ENCODE measurements at regions not wholly inside any gene's neighbourhood (a gene's known extent, or its start where the extent isn't known, plus 50 kb on each side); places are given as distances from the start of the nearest gene placed in this dataset.

DNA sequence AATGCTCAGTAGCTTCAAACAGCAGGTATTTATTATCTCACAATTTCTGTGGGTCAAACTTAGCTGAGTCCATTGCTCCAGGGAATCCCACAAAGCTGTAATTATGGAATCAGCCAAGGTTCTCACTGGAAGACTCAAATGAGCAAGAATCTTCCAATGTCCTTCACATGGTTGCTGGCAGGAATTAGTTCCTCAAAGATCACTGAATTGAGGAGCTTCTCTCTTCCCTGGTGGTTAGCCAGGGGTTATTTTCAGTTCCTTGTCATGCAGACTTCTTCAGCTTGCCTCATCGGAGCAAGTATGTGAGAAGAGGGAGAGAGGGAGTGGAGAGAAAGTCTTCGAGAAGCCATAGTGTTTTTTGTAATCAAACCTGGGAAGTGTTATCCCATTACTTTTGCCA is 2331.9 kb downstream of the MAT2B start:
- POLR2A ChIA-PET, result no interaction called here
- CTCF ChIA-PET, result no interaction called here
- H3K4me3 Mint-ChIP-seq, result no peak overlapping the region
- H3K9me3 Mint-ChIP-seq (ENCODE audit: insufficient read depth), result peaks cover 4% of the 10 kb centered on the region
- no peaks in the 10 kb centered on the region for H3K4me1 Mint-ChIP-seq (ENCODE audit: low read depth)
- no peak for ATAC-seq
- H3K36me3 Mint-ChIP-seq (ENCODE audit: low read depth), result no peaks in the 10 kb centered on the region
- no peak for DNase-seq
- no peak overlapping the region for H3K27ac Mint-ChIP-seq
- H3K27me3 Mint-ChIP-seq (ENCODE audit: low read depth), result no peaks in the 10 kb centered on the region

GRCh38 chr5:165844571-165844970 is 2339.2 kb downstream of the MAT2B start:
- CTCF ChIA-PET, result no interaction called here
- no peak overlapping the region for H3K4me3 Mint-ChIP-seq
- POLR2A ChIA-PET, result no interaction called here
- H3K27ac Mint-ChIP-seq, result no peak overlapping the region
- DNase-seq, result no peak
- no peak for ATAC-seq
- no peaks in the 10 kb centered on the region for H3K36me3 Mint-ChIP-seq (ENCODE audit: low read depth)
- H3K27me3 Mint-ChIP-seq (ENCODE audit: low read depth), result no peaks in the 10 kb centered on the region
- peaks cover 9% of the 10 kb centered on the region for H3K9me3 Mint-ChIP-seq (ENCODE audit: insufficient read depth)
- no peaks in the 10 kb centered on the region for H3K4me1 Mint-ChIP-seq (ENCODE audit: low read depth)

- Mint-ChIP-seq H3K27ac (no peak overlapping the region), H3K36me3 (ENCODE audit: low read depth) (no peaks in the 10 kb centered on the region), H3K9me3 (ENCODE audit: insufficient read depth) (peaks cover 10% of the 10 kb centered on the region), H3K27me3 (ENCODE audit: low read depth) (no peaks in the 10 kb centered on the region), H3K4me3 (no peak overlapping the region), H3K4me1 (ENCODE audit: low read depth) (no peaks in the 10 kb centered on the region)
- DNase-seq (no peak), ATAC-seq (no peak)
- CTCF ChIA-PET, result no interaction called here
- POLR2A ChIA-PET, result no interaction called here
Measured at GRCh38 chr5:165858118-165858517, 2352.7 kb downstream of the MAT2B start.

DNA sequence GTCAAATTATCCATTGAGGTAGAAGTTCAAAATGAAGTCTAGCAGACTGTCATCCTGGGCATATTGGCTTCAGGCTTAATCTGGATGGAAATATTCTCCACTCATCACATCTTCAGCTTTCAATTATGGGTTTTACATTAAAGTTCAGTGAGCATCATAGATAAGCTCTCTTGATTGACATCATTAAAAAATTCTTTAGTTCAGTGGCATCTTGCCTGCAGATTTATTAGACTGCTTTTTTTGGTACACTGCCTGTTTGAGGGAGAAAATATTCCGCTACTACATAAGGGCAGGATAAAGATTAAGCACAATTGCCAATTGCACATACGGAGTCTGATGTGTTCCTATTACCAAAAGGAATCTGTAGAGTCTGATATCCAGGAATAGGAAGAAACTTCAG is 2353.8 kb downstream of the MAT2B start:
- Mint-ChIP-seq H3K9me3 (ENCODE audit: insufficient read depth) (peaks cover 13% of the 10 kb centered on the region), H3K27me3 (ENCODE audit: low read depth) (no peaks in the 10 kb centered on the region), H3K4me3 (no peak overlapping the region), H3K36me3 (ENCODE audit: low read depth) (no peaks in the 10 kb centered on the region), H3K27ac (no peak overlapping the region), H3K4me1 (ENCODE audit: low read depth) (no peaks in the 10 kb centered on the region)
- POLR2A ChIA-PET, result no interaction called here
- CTCF ChIA-PET, result no interaction called here
- no peak for ATAC-seq
- DNase-seq, result no peak

DNA sequence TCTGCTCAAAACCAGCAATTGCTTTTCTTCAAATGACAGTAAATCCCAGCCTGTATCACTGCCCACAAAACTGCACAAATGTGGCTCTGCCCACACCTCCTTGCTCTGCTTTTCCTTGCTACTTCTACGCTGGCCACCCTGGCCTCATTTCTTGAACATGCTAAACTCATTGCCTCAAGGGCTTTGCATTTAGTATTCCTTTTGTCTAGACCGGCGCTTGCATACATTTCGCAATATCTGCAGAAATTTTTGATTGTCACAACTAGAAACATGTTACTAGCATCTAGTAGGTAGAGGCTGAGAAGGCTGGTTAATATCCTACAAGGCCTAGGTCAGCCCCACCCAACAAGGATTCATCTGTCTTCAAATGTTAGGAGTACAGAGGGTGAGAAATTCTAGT is 2357.8 kb downstream of the MAT2B start:
- POLR2A ChIA-PET, result no interaction called here
- Mint-ChIP-seq H3K36me3 (ENCODE audit: low read depth) (no peaks in the 10 kb centered on the region), H3K4me3 (no peak overlapping the region), H3K9me3 (ENCODE audit: insufficient read depth) (peaks cover 9% of the 10 kb centered on the region), H3K27ac (no peak overlapping the region), H3K4me1 (ENCODE audit: low read depth) (no peaks in the 10 kb centered on the region), H3K27me3 (ENCODE audit: low read depth) (no peaks in the 10 kb centered on the region)
- no peak for DNase-seq
- CTCF ChIA-PET, result no interaction called here
- no peak for ATAC-seq

DNA sequence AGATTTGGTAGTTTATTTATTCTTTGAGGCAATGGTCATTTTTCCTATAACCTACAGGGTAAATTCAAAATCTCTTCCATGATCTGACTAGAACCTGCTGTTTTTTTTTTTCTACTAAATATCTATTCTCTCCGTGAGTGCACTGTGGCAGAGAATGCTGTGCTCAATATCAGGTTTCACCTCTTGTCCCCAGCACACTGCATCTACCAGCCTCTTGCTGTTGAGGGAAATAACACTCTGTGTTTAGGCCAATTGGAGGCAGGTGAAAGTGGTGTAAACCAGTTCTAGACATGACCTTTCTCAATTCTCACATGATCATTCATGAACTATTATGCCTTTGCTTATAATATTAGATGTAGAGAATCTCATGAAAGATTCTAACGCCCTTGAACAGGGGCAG is 2365.9 kb downstream of the MAT2B start:
- Mint-ChIP-seq H3K4me1 (ENCODE audit: low read depth) (no peaks in the 10 kb centered on the region), H3K36me3 (ENCODE audit: low read depth) (no peaks in the 10 kb centered on the region), H3K27me3 (ENCODE audit: low read depth) (no peaks in the 10 kb centered on the region), H3K27ac (no peak overlapping the region), H3K4me3 (no peak overlapping the region), H3K9me3 (ENCODE audit: insufficient read depth) (peaks cover 18% of the 10 kb centered on the region)
- CTCF ChIA-PET, result no interaction called here
- no peak for ATAC-seq
- no peak for DNase-seq
- POLR2A ChIA-PET, result no interaction called here

- no peaks in the 10 kb centered on the region for H3K4me1 Mint-ChIP-seq (ENCODE audit: low read depth)
- no peak for ATAC-seq
- peaks cover 26% of the 10 kb centered on the region for H3K9me3 Mint-ChIP-seq (ENCODE audit: insufficient read depth)
- H3K27me3 Mint-ChIP-seq (ENCODE audit: low read depth), result no peaks in the 10 kb centered on the region
- no peak overlapping the region for H3K27ac Mint-ChIP-seq
- no peak for DNase-seq
- H3K4me3 Mint-ChIP-seq, result no peak overlapping the region
- no peaks in the 10 kb centered on the region for H3K36me3 Mint-ChIP-seq (ENCODE audit: low read depth)
- ChIA-PET POLR2A (interaction anchor here (0.6 kb wide), 1 partner anchor 1868 kb away, joined by 3 read pairs; no protein-coding TSS in a partner anchor), CTCF (no interaction called here)
Measured at GRCh38 chr5:165874851-165875250, 2369.4 kb downstream of the MAT2B start.

- CTCF ChIA-PET, result no interaction called here
- no peak for DNase-seq
Measured at GRCh38 chr5:165876538-165876937, 2371.1 kb downstream of the MAT2B start.

GRCh38 chr5:165877475-165877874 is 2372.1 kb downstream of the MAT2B start:
- POLR2A ChIA-PET, result no interaction called here
- Mint-ChIP-seq H3K4me1 (ENCODE audit: low read depth) (no peaks in the 10 kb centered on the region), H3K9me3 (ENCODE audit: insufficient read depth) (peaks cover 28% of the 10 kb centered on the region), H3K36me3 (ENCODE audit: low read depth) (no peaks in the 10 kb centered on the region), H3K27ac (no peak overlapping the region), H3K4me3 (no peak overlapping the region), H3K27me3 (ENCODE audit: low read depth) (no peaks in the 10 kb centered on the region)
- no peak for ATAC-seq
- CTCF ChIA-PET, result no interaction called here
- DNase-seq, result no peak

More at GRCh38 chr5:165876538-165876937, 2371.1 kb downstream of the MAT2B start:
- Mint-ChIP-seq H3K9me3 (ENCODE audit: insufficient read depth) (peaks cover 30% of the 10 kb centered on the region), H3K27me3 (ENCODE audit: low read depth) (no peaks in the 10 kb centered on the region), H3K4me1 (ENCODE audit: low read depth) (no peaks in the 10 kb centered on the region), H3K36me3 (ENCODE audit: low read depth) (no peaks in the 10 kb centered on the region), H3K4me3 (no peak overlapping the region), H3K27ac (no peak overlapping the region)
- no peak for ATAC-seq
- POLR2A ChIA-PET, result no interaction called here

GRCh38 chr5:165881259-165881658 is 2375.8 kb downstream of the MAT2B start:
- DNase-seq, result no peak
- Mint-ChIP-seq H3K9me3 (ENCODE audit: insufficient read depth) (peaks cover 23% of the 10 kb centered on the region), H3K4me1 (ENCODE audit: low read depth) (no peaks in the 10 kb centered on the region), H3K4me3 (no peak overlapping the region), H3K36me3 (ENCODE audit: low read depth) (no peaks in the 10 kb centered on the region), H3K27me3 (ENCODE audit: low read depth) (no peaks in the 10 kb centered on the region), H3K27ac (no peak overlapping the region)
- POLR2A ChIA-PET, result no interaction called here
- CTCF ChIA-PET, result no interaction called here
- ATAC-seq, result no peak

DNA sequence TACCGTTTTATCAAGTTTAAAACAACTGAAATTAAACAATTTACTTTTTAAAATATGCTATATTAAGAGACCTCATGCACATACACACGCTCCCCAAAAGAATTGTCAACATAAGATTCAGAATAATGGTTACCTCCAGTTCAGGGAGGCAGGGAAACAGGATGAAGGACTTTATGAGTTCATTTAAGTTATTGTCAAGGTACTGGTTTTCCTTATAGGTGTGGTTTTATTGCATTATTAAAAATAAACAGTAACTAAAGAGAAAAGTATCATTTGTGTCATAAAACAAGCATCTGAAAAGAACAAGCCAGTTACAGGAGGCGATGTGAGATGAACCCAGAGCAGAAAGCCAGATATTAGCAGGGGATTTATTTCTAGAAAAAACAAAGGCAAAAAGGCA is 2376.7 kb downstream of the MAT2B start:
- CTCF ChIA-PET, result no interaction called here
- H3K4me1 Mint-ChIP-seq (ENCODE audit: low read depth), result no peaks in the 10 kb centered on the region
- no peak for ATAC-seq

GRCh38 chr5:165885623-165886350 is 2380.4 kb downstream of the MAT2B start:
- Mint-ChIP-seq H3K4me3 (no peak overlapping the region), H3K27ac (no peak overlapping the region), H3K9me3 (ENCODE audit: insufficient read depth) (peaks cover 12% of the 10 kb centered on the region), H3K4me1 (ENCODE audit: low read depth) (no peaks in the 10 kb centered on the region), H3K27me3 (ENCODE audit: low read depth) (no peaks in the 10 kb centered on the region), H3K36me3 (ENCODE audit: low read depth) (no peaks in the 10 kb centered on the region)
- DNase-seq (no peak), ATAC-seq (no peak)
- CTCF ChIA-PET, result no interaction called here
- POLR2A ChIA-PET, result no interaction called here

More for the DNA sequence above, 2376.7 kb downstream of the MAT2B start:
- H3K36me3 Mint-ChIP-seq (ENCODE audit: low read depth), result no peaks in the 10 kb centered on the region
- POLR2A ChIA-PET, result no interaction called here
- no peak for DNase-seq
- H3K27me3 Mint-ChIP-seq (ENCODE audit: low read depth), result no peaks in the 10 kb centered on the region
- no peak overlapping the region for H3K4me3 Mint-ChIP-seq
- H3K27ac Mint-ChIP-seq, result no peak overlapping the region
- peaks cover 20% of the 10 kb centered on the region for H3K9me3 Mint-ChIP-seq (ENCODE audit: insufficient read depth)

DNA sequence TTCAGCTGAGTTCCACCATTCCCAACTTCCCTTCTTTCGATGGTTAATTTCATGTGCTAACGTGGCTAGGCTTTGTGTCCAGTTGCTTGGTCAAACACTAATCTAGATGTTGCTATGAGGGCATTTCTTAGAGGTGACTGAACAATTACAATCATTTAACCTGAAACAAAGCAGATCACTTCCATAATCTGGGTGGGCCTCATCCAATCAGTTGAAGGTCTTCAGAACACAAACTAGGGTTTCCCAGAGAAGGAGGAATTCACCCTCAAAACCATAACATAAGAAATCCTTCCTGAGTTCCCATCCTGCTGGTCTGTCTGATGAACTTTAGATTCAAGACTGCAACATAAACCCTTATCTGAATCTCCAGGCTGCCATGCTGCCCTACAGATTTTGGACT is 2381.7 kb downstream of the MAT2B start:
- no peak overlapping the region for H3K4me3 Mint-ChIP-seq
- no peak overlapping the region for H3K27ac Mint-ChIP-seq
- CTCF ChIA-PET, result no interaction called here
- H3K27me3 Mint-ChIP-seq (ENCODE audit: low read depth), result no peaks in the 10 kb centered on the region
- no peak for ATAC-seq
- no peaks in the 10 kb centered on the region for H3K36me3 Mint-ChIP-seq (ENCODE audit: low read depth)
- no peaks in the 10 kb centered on the region for H3K4me1 Mint-ChIP-seq (ENCODE audit: low read depth)
- DNase-seq, result no peak
- POLR2A ChIA-PET, result no interaction called here
- peaks cover 10% of the 10 kb centered on the region for H3K9me3 Mint-ChIP-seq (ENCODE audit: insufficient read depth)

Measured in activated CD8-positive, alpha-beta T cell treated with anti-CD3 and anti-CD28 coated beads, Interleukin-2, amount 10 ng/mL, durations not matched to agents 7 days and 5 days (primary cell).